Right lobe of liver (tissue), 4 donors: ENCODE measurements at regions not wholly inside any gene's neighbourhood (a gene's known extent, or its start where the extent isn't known, plus 50 kb on each side); places are given as distances from the start of the nearest gene placed in this dataset.

Experiments used
- CTCF ChIP-seq, 4 donors: fragments of 200-600 bp in 3 of 4; fragments of 450-650 bp in 1 of 4; IDR thresholded peaks; one replicate each; pipeline versions ENCODE4 v1.5.1 to v1.8.0; 2016 to 2022; ENCODE audit warnings: antibody characterized with exemption in 4 of 4, mild to moderate bottlenecking in 2 of 4
- POLR2A ChIP-seq: fragments of 450-650 bp; IDR thresholded peaks from one replicate; pipeline ENCODE4 v1.6.1; 2017; ENCODE audit warnings: antibody characterized with exemption, mild to moderate bottlenecking
- donor health status: DM: no; HTN: no; CAD: no.
- donor health status: DM: no; HTN: no; CAD: no.
- donor health status: DM: no; HTN: yes; CAD: no.

GRCh38 chr22:49281467-49282340 is 546.0 kb downstream of the BRD1 start:
- no peak for TF ChIP-seq CTCF (IDR thresholded peaks at IDR 0.05)
- no peak for TF ChIP-seq POLR2A
